Effector memory CD4-positive, alpha-beta T cell (primary cell): ENCODE measurements at regions not wholly inside any gene's neighbourhood (a gene's known extent, or its start where the extent isn't known, plus 50 kb on each side); places are given as distances from the start of the nearest gene placed in this dataset.

Experiments
- DNase-seq, 3 donors: peaks; one replicate each; pipeline ENCODE4 v3.0.0-alpha.2; 2020
- H3K27ac ChIP-seq: 2 replicates; pipeline ENCODE4 v1.7.0; 2013; ENCODE audit warnings: mild to moderate bottlenecking, low read length, moderate library complexity; ENCODE audit not compliant: insufficient read depth, poor library complexity, severe bottlenecking
- H3K27me3 ChIP-seq: replicated peaks from 2 replicates; pipeline ENCODE4 v1.7.0; 2013; ENCODE audit warnings: mild to moderate bottlenecking, low read length; ENCODE audit not compliant: insufficient read depth, control insufficient read depth, poor library complexity, severe bottlenecking
- H3K36me3 ChIP-seq: 2 replicates; pipeline ENCODE4 v1.7.0; 2013; ENCODE audit warnings: mild to moderate bottlenecking, low read length, moderate library complexity; ENCODE audit not compliant: control insufficient read depth, insufficient read depth
- H3K4me1 ChIP-seq: 2 replicates; pipeline ENCODE4 v1.7.0; 2013; ENCODE audit warnings: low read length, mild to moderate bottlenecking; ENCODE audit not compliant: control insufficient read depth, insufficient read depth, poor library complexity, severe bottlenecking
- H3K4me3 ChIP-seq: 2 replicates; pipeline ENCODE4 v1.7.0; 2013; ENCODE audit warnings: low read length, low read depth, mild to moderate bottlenecking; ENCODE audit not compliant: insufficient read depth, poor library complexity, severe bottlenecking
- H3K9me3 ChIP-seq: 2 replicates; pipeline ENCODE4 v1.7.0; 2013; ENCODE audit warnings: mild to moderate bottlenecking, low read length, moderate library complexity; ENCODE audit not compliant: control insufficient read depth

DNA sequence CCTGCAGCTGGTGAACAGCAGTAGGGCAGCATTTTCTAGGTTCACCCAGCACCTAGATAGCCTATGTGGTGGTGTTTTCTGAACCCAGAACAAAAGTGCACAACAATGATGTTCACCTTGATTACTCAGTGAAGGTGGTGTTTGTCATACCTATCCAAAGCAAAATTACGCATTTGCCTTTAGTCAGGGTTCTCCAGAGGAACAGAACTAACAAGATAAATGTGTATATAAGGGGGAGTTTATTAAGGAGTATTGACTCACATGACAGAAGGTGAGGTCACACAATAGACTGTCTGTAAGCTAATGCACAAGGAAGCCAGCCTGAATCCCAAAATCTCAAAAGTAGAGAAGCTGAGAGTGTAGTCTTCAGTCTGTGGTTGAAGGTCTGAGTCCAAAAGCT lies 85.9 kb upstream of the NLGN4Y start:
- no peak overlapping the region for H3K27ac ChIP-seq
- no peaks in the 10 kb centered on the region for H3K36me3 ChIP-seq
- H3K4me1 ChIP-seq: no peaks in the 10 kb centered on the region
- H3K4me3 ChIP-seq: no peak overlapping the region
- no peaks in the 10 kb centered on the region for H3K27me3 ChIP-seq
- no peak for DNase-seq
- no peaks in the 10 kb centered on the region for H3K9me3 ChIP-seq

DNA sequence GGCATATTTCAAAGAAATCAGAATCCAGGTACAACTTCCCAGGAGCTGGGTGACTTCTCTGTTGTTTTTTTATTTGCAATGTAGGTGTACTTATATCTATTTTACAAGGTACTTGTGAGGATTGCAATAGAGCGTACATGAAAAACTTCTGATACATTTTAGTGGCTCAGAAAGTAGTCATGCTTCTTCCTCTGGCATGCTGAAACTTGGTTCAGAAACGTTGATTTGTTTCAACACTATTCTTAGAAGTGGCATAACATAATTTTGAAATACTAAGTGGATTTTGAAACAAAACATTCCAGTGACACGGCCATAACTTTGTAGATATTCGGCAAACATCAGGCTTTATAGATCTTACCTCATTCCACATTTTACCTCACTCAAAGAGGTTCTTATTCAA lies 79.8 kb upstream of the NLGN4Y start:
- no peaks in the 10 kb centered on the region for H3K36me3 ChIP-seq
- H3K27ac ChIP-seq: no peak overlapping the region
- DNase-seq: no peak
- no peaks in the 10 kb centered on the region for H3K9me3 ChIP-seq
- H3K27me3 ChIP-seq: no peaks in the 10 kb centered on the region
- no peaks in the 10 kb centered on the region for H3K4me1 ChIP-seq
- H3K4me3 ChIP-seq: no peak overlapping the region

DNA sequence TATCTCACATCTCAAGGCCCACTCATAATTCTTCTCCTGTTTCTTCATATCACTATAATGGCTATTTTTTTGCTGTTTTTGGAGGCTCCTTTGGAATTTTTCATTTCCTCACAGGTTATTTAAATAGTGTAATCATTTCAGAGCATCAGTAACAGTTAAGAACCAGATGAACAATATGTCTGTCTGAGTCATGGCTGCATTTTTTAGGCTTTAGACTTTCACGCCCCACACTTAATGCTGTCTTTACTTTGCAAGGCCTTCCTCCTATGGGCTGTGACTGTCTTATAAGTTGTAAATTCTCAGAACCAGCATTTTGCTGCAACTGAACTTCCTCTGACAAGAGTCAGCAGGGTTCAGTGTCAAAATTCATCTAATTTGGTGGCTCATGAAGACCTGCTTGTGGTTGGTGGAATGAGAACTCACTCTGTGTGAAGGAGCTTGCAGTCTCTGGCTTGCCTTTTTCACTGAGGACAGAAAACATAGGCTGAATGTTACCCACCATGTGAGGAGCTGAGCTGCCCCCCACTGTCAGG lies 56.1 kb upstream of the NLGN4Y start:
- DNase-seq: no peak
- Histone ChIP-seq H3K27ac (no peak overlapping the region), H3K4me3 (no peak overlapping the region), H3K36me3 (no peaks in the 10 kb centered on the region), H3K4me1 (no peaks in the 10 kb centered on the region), H3K9me3 (no peaks in the 10 kb centered on the region), H3K27me3 (no peaks in the 10 kb centered on the region)

DNA sequence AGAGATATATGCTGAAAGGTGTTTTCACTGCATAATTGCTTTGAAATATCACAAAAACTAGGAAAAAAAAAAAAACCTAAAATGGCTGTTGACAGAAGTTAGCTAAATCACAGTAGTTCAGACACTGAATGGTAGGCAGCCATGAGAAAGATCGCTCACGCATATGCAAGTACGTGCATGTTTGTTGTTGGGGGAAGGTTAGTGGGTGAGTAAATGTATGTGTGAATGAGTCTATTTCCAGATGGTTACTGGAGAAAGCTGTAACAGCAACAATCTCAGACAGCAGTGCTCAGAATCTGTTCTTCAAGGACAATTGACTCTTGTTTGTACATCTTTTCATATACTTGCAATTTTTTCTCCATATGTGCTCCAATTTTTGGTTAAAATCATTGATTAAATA lies 51.9 kb upstream of the NLGN4Y start:
- H3K27ac ChIP-seq: no peak overlapping the region
- no peaks in the 10 kb centered on the region for H3K4me1 ChIP-seq
- no peak for DNase-seq
- no peaks in the 10 kb centered on the region for H3K36me3 ChIP-seq
- H3K4me3 ChIP-seq: no peak overlapping the region
- H3K9me3 ChIP-seq: no peaks in the 10 kb centered on the region
- H3K27me3 ChIP-seq: no peaks in the 10 kb centered on the region

DNA sequence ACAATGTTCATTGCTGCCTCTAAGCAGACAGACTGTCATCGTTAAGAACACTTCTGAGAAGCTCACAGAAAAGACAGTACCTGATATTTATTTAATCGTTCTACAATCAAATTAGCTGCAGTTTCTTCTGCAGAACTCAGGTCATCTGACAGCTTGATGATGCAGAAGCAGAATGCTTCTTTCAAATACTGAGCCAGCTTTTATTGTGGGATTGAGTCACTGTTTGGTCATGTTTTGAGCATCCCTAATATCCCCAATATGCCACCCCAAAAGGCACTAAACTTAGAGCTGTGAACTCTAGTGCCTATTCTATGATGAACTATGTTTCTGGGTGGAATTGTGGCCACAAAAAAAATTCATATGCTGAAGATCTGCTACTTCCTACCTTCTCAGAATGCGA lies 51.0 kb upstream of the NLGN4Y start:
- no peaks in the 10 kb centered on the region for H3K27me3 ChIP-seq
- no peak for DNase-seq
- no peaks in the 10 kb centered on the region for H3K36me3 ChIP-seq
- H3K4me3 ChIP-seq: no peak overlapping the region
- H3K9me3 ChIP-seq: no peaks in the 10 kb centered on the region
- H3K4me1 ChIP-seq: no peaks in the 10 kb centered on the region
- no peak overlapping the region for H3K27ac ChIP-seq
